Suprapubic skin (tissue), 4 donors: ENCODE measurements at regions not wholly inside any gene's neighbourhood (a gene's known extent, or its start where the extent isn't known, plus 50 kb on each side); places are given as distances from the start of the nearest gene placed in this dataset.

Experiments used
- DNase-seq, 2 donors: peaks; one replicate each; pipeline ENCODE4 v3.0.0-alpha.2; 2019; ENCODE audit warnings: low spot score in 2 of 2
- H3K27ac ChIP-seq: fragments of 200-600 bp; sonication (generic); one replicate; pipeline ENCODE4 v1.5.1; 2019
- H3K27me3 ChIP-seq: fragments of 200-600 bp; sonication (generic); one replicate; pipeline ENCODE4 v1.5.1; 2019
- H3K36me3 ChIP-seq: fragments of 200-600 bp; sonication (generic); one replicate; pipeline ENCODE4 v1.5.1; 2019
- H3K4me1 ChIP-seq: fragments of 200-600 bp; sonication (generic); one replicate; pipeline ENCODE4 v1.5.1; 2019
- H3K4me3 ChIP-seq: fragments of 200-600 bp; sonication (generic); one replicate; pipeline ENCODE4 v1.5.1; 2019; ENCODE audit warnings: mild to moderate bottlenecking
- H3K9me3 ChIP-seq: fragments of 200-600 bp; sonication (generic); one replicate; pipeline ENCODE4 v1.5.1; 2019
- EP300 ChIP-seq: sonication (generic); formaldehyde crosslinking; IDR thresholded peaks from one replicate; pipeline ENCODE4 v1.6.1; 2017; ENCODE audit warnings: antibody characterized with exemption
- POLR2A ChIP-seq, 2 donors: fragments of 450-650 bp; IDR thresholded peaks; one replicate each; pipeline ENCODE4 v1.6.1; 2017; ENCODE audit warnings: antibody characterized with exemption in 2 of 2, mild to moderate bottlenecking in 2 of 2, moderate library complexity in 2 of 2
- POLR2AphosphoS5 ChIP-seq, 3 donors: sonication (generic); formaldehyde crosslinking; IDR thresholded peaks; one replicate each; pipeline ENCODE4 v1.6.1; 2017; ENCODE audit warnings: antibody characterized with exemption in 3 of 3
- WGBS: methylation state at CpG from one replicate; pipeline ENCODE4 v1.1.5; 2018; 5-methylcytosine and 5-hydroxymethylcytosine counted together
- TF ChIP-seq, protein P1 (sequence below), 2 donors: fragments of 200-600 bp in 1 of 2; fragments of 450-650 bp in 1 of 2; sonication (generic) in 1 of 2; IDR thresholded peaks; one replicate each; pipeline ENCODE4 v1.5.1; 2016 to 2019; ENCODE audit warnings: antibody characterized with exemption in 2 of 2, mild to moderate bottlenecking in 1 of 2, moderate library complexity in 1 of 2

DNA sequence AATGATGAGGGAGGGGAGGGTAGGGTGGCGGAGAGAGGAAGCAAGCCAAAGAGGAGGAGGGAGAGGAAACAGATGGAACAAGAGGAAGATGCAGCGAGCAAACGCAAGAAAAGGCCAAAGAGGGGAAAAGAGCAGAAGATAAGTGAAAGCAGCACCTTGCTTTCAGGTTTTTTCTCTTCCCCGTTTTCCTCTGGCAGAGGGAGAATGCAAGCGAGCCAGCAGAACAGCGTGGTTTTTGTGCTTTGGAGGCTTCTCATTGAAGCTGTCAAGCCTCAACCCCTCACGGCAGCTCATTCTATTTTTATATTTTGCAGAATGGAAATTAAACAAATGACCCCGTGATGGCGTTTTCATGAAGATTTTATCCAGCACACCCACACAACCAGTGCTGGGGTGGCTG lies 67.1 kb upstream of the GRAMD1B start:
- H3K36me3 ChIP-seq: no peaks in the 10 kb centered on the region

DNA sequence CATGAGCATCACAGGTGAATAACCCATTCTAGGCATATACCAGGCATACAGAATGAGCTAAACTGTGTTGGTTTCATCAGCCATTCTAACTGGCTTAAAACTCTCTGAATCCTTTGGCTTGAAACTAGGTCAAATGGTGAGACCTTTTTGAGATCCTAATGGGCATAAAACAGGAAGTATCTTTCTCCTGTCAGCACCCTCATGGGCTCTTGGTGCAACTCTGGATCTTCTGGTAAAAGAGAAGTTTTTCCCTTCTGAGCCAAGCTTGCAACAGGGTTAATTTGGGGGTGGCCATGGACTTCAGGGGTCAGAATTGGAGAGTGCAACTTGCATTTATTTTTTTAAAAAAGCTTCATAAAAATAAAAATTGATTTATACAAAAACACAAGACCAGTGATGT lies 67.9 kb upstream of the GRAMD1B start:
- no peaks in the 10 kb centered on the region for H3K9me3 ChIP-seq
- H3K4me1 ChIP-seq: peaks cover 15% of the 10 kb centered on the region
- no peak overlapping the region for H3K27ac ChIP-seq
- H3K27me3 ChIP-seq: peaks cover 51% of the 10 kb centered on the region
- TF ChIP-seq EP300 (no peak), POLR2A (IDR thresholded peaks at IDR 0.05) (no peak)
- TF ChIP-seq, protein P1, sequence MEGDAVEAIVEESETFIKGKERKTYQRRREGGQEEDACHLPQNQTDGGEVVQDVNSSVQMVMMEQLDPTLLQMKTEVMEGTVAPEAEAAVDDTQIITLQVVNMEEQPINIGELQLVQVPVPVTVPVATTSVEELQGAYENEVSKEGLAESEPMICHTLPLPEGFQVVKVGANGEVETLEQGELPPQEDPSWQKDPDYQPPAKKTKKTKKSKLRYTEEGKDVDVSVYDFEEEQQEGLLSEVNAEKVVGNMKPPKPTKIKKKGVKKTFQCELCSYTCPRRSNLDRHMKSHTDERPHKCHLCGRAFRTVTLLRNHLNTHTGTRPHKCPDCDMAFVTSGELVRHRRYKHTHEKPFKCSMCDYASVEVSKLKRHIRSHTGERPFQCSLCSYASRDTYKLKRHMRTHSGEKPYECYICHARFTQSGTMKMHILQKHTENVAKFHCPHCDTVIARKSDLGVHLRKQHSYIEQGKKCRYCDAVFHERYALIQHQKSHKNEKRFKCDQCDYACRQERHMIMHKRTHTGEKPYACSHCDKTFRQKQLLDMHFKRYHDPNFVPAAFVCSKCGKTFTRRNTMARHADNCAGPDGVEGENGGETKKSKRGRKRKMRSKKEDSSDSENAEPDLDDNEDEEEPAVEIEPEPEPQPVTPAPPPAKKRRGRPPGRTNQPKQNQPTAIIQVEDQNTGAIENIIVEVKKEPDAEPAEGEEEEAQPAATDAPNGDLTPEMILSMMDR (IDR thresholded peaks at IDR 0.05): no peak
- H3K36me3 ChIP-seq: no peaks in the 10 kb centered on the region
- DNase-seq: no peak
- no peak overlapping the region for H3K4me3 ChIP-seq

More for the DNA sequence above, 67.1 kb upstream of the GRAMD1B start:
- TF ChIP-seq EP300 (no peak), POLR2AphosphoS5 (IDR thresholded peaks at IDR 0.05) (no peak), POLR2A (IDR thresholded peaks at IDR 0.05) (no peak)
- TF ChIP-seq, protein P1 (IDR thresholded peaks at IDR 0.05): no peak
- Histone ChIP-seq H3K4me1 (peaks cover 13% of the 10 kb centered on the region), H3K27me3 (peaks cover 44% of the 10 kb centered on the region), H3K4me3 (no peak overlapping the region), H3K27ac (no peak overlapping the region), H3K9me3 (no peaks in the 10 kb centered on the region)
- 26% methylated on average over 9 of the region's 9 CpGs for WGBS
- no peak for DNase-seq

DNA sequence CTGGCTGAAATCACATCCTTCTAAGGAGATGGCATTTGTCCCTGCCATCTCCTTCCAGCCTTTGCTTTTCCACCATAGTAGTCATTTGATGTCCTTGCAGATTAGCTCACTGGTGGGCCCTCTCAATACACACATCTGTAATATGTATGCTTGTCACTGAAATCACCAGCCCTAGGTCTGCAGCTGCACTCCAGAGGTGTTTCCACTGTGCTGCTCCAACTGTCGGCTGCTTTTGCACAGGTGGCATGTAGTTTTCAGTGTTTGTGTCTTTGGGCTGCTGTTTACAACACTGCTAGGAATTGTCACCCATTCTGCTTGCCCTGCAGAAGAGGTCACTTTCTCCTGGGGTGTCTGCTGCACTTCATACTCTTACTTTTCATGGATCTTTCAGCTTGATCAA lies 69.0 kb upstream of the GRAMD1B start:
- Histone ChIP-seq H3K4me3 (no peak overlapping the region), H3K27me3 (peaks cover 55% of the 10 kb centered on the region), H3K27ac (no peak overlapping the region), H3K9me3 (no peaks in the 10 kb centered on the region), H3K36me3 (no peaks in the 10 kb centered on the region), H3K4me1 (peaks cover 15% of the 10 kb centered on the region)
- no peak for TF ChIP-seq POLR2AphosphoS5 (IDR thresholded peaks at IDR 0.05)
- TF ChIP-seq EP300: no peak
- TF ChIP-seq, protein P1 (IDR thresholded peaks at IDR 0.05): no peak
- TF ChIP-seq POLR2A (IDR thresholded peaks at IDR 0.05): no peak
- DNase-seq: no peak
- WGBS: 64% methylated on average over 1 of the region's 1 CpG

DNA sequence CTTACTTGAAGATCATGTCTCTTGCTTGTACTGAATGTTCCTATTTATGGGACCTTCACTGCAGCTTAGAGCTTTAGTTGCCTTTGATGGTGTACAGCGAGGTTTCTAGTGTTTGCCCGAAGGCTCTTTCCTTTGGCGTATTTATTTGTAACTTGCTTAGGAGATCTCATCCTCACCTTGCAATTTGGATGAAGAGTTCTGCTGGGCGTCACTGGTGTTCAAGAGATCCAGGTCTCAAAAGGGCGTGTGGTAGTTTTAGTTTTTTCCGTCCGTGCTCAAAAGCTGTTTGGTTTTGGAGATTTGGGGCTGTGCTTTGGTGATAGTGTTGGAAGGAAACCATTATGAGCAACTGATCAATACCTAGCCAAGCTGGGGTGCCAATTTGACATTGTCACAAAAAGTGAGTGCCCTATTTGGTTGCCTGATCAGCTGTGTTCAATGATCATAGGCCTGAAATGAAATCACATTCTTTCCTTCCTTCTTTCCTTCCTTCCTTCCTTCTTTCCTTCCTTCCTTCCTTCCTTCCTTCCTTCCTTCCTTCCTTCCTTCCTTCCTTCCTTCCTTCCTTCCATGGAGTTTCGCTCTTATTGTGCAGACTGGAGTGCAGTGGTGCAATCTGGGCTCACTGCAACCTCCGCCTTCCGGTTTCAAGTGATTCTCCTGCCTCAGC lies 69.7 kb upstream of the GRAMD1B start:
- H3K27me3 ChIP-seq: peaks cover 53% of the 10 kb centered on the region
- WGBS: 90% methylated on average over 10 of the region's 10 CpGs

DNA sequence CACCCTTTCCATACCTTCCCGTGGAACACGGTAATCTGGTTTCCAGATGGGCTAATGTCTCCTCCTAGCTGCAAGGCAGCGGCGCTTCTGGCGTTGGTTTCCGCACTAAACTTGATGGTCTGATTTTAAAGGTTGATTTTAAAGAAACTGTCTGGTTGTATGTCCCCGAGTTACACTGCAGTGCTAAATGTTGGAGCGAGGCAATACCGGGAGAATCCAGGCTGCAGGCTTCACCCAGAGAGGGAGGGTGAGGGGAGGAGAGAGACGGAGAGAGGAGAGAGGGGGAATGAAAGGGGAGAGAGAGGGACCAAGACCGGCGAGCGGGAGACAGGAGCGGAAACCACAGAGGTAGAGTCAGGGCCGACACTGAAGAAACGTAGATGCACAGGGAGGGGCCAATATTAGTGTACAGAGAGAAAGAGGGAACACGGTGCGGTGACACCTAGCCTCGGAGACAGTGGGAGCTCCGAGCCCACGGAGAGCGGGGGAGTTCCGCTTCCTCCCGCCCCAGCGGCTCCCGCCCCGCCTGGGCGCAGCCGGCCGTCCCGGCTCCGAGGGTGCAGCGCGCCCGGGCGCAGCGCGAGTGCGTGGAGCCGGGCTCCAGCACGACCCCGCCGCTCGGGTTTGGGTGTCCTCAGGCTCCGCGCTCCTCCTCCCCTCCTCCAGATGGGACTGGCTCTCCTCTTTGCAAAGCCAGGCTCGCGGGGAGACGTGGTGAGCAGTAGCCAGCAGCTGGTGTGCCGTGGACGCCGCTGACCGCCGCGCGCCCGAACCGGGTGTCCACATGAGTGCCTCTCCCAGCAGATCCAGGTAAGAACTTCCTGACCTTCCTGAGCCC lies 71.9 kb upstream of the GRAMD1B start:
- WGBS: 2% methylated on average over 38 of the region's 58 CpGs
- Histone ChIP-seq H3K27me3 (peaks cover 48% of the 10 kb centered on the region), H3K36me3 (no peaks in the 10 kb centered on the region), H3K27ac (no peak overlapping the region), H3K4me1 (peaks cover 10% of the 10 kb centered on the region), H3K4me3 (peak overlapping the region; percentile 42), H3K9me3 (no peaks in the 10 kb centered on the region)
- no peak for DNase-seq
- no peak for TF ChIP-seq POLR2AphosphoS5 (IDR thresholded peaks at IDR 0.05)
- TF ChIP-seq, protein P1 (IDR thresholded peaks at IDR 0.05): no peak
- no peak for TF ChIP-seq EP300
- no peak for TF ChIP-seq POLR2A (IDR thresholded peaks at IDR 0.05)

More for the DNA sequence above, 69.7 kb upstream of the GRAMD1B start:
- no peak overlapping the region for H3K27ac ChIP-seq
- DNase-seq: no peak
- TF ChIP-seq, protein P1 (IDR thresholded peaks at IDR 0.05): no peak
- TF ChIP-seq EP300 (no peak), POLR2AphosphoS5 (IDR thresholded peaks at IDR 0.05) (no peak), POLR2A (IDR thresholded peaks at IDR 0.05) (no peak)
- H3K36me3 ChIP-seq: no peaks in the 10 kb centered on the region
- H3K4me3 ChIP-seq: no peak overlapping the region
- peaks cover 15% of the 10 kb centered on the region for H3K4me1 ChIP-seq
- no peaks in the 10 kb centered on the region for H3K9me3 ChIP-seq
